ENCODE measurements at regions not wholly inside any gene's neighbourhood (a gene's known extent, or its start where the extent isn't known, plus 50 kb on each side); places are given as distances from the start of the nearest gene placed in this dataset.

DNA sequence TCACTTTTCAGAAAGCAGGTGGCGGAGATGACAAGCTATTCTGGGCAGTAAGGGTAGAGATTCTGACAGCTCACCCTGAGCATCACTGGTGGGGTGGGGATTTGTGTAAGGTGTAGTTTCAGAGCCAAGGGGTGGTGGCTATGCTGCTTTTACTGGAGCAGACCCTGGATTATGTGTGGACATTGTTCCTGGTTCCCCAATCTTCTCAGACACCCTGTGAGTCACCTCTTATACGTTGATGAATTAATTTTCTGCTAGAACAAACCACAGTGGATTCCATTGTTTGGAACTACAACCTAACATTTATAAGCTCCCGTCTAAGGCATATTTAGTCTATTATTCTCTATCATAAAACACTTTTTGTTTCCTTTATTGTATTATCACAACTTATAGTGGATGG lies 169.5 kb upstream of the COL8A1 start:
- H3K79me2 ChIP-seq (ENCODE audit: control insufficient read depth, insufficient read depth, low read length) = no peaks in the 10 kb centered on the region
- no peaks in the 10 kb centered on the region for H3K9me3 ChIP-seq (replicated peaks; ENCODE audit: control insufficient read depth, insufficient read depth, low read length)
- SMC1A ChIA-PET (ENCODE audit: uncharacterized antibody, unreplicated experiment) = interaction anchor here (0.7 kb wide), 1 partner anchor 19 kb away, joined by 3 read pairs; no protein-coding TSS in a partner anchor
- no peak overlapping the region for H3K4me2 ChIP-seq (ENCODE audit: control insufficient read depth, insufficient read depth)
- 31% methylated on average over 3 of the region's 3 CpGs for WGBS (ENCODE audit: insufficient coverage, insufficient replicate concordance, low lambda C conversion rate, missing lambda C conversion rate)
- no TSS peak for BruUV-seq (replicated peaks)
- RAD21 ChIA-PET (ENCODE audit: unreplicated experiment) = no interaction called here
- ATAC-seq (no peak), DNase-seq (ENCODE audit: low read depth, low spot score) (no peak), FAIRE-seq (no peak)
- no peak for TF ChIP-seq ATF7 (IDR thresholded peaks at IDR 0.05; ENCODE audit: low read depth)
- POLR2A ChIA-PET = no interaction called here
- no peak overlapping the region; the same call in 1 of the 2 replicates for H2AFZ ChIP-seq (ENCODE audit: control insufficient read depth, low read depth, low read length)
- intact Hi-C loops (cut with micrococcal nuclease; ENCODE audit: unreplicated experiment) (no loop called here), in situ Hi-C loops (cut with MboI) (no loop called here)
- H4K20me1 ChIP-seq (ENCODE audit: control insufficient read depth, insufficient read depth) = no peaks in the 10 kb centered on the region
- no peak overlapping the region for H3K9ac ChIP-seq (ENCODE audit: control insufficient read depth, insufficient read depth, low read length)
- no peaks in the 10 kb centered on the region; the same call in 1 of the 2 replicates for H3K4me1 ChIP-seq (ENCODE audit: control insufficient read depth, insufficient read depth, low read length)
- H3K4me3 ChIP-seq = no peak overlapping the region
- CTCF ChIA-PET = interaction anchor here (0.7 kb wide), 1 partner anchor 9 kb away, joined by 3 read pairs; no protein-coding TSS in a partner anchor
- H3K27ac ChIP-seq (ENCODE audit: control insufficient read depth, insufficient read depth) = no peak overlapping the region
- no peaks in the 10 kb centered on the region for H3K36me3 ChIP-seq (ENCODE audit: control insufficient read depth in 2 of 2, insufficient read depth in 2 of 2, low read length in 1 of 2)
- H3K27me3 ChIP-seq (replicated peaks in 1 of 2; ENCODE audit: control insufficient read depth in 2 of 2, insufficient read depth in 2 of 2, low read length in 1 of 2) = no peaks in the 10 kb centered on the region

DNA sequence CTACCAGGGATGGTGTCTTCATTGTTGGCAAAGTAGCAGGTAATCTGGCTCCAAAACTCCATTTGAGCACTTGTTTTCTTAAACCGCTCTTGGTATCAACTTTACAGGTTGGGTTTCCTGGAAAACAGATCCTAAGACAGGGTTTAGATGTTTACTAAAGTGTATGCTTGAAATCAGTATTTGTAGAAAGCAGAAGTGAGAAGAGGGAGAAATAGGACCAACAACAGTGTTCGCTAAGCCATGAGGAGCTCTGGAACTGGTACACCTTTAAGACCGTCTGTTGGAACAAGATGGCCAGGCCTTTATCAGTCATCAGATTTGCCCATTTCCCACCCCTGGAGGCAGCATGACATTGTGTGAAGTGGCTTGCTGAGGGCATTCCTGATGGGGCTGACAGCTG lies 171.0 kb upstream of the COL8A1 start:
- H3K4me2 ChIP-seq (ENCODE audit: control insufficient read depth, insufficient read depth) = no peak overlapping the region
- FAIRE-seq (no peak), DNase-seq (ENCODE audit: low read depth, low spot score) (no peak), ATAC-seq (peak; percentile 31; the same call in 2 of the 3 replicates)
- CTCF ChIA-PET = no interaction called here
- no peak overlapping the region for H2AFZ ChIP-seq (ENCODE audit: control insufficient read depth, low read depth, low read length)
- no peak overlapping the region for H3K27ac ChIP-seq (ENCODE audit: control insufficient read depth, insufficient read depth)
- H4K20me1 ChIP-seq (ENCODE audit: control insufficient read depth, insufficient read depth) = no peaks in the 10 kb centered on the region
- SMC1A ChIA-PET (ENCODE audit: uncharacterized antibody, unreplicated experiment) = no interaction called here
- in situ Hi-C loops (cut with MboI) = no loop called here
- no peaks in the 10 kb centered on the region for H3K27me3 ChIP-seq (replicated peaks in 1 of 2; ENCODE audit: control insufficient read depth in 2 of 2, insufficient read depth in 2 of 2, low read length in 1 of 2)
- no peaks in the 10 kb centered on the region for H3K36me3 ChIP-seq (ENCODE audit: control insufficient read depth in 2 of 2, insufficient read depth in 2 of 2, low read length in 1 of 2)
- no peak for TF ChIP-seq KLF5 (IDR thresholded peaks at IDR 0.05; ENCODE audit: partially characterized antibody)
- TF ChIP-seq TCF7 (IDR thresholded peaks at IDR 0.05; ENCODE audit: borderline replicate concordance) = no peak
- peak; percentile 72 for TF ChIP-seq SPI1 (IDR thresholded peaks at IDR 0.05; ENCODE audit: borderline replicate concordance, insufficient read depth, low read depth, low read length)
- no peak overlapping the region for H3K4me3 ChIP-seq
- intact Hi-C loops (cut with micrococcal nuclease; ENCODE audit: unreplicated experiment) = no loop called here
- no peak overlapping the region for H3K9ac ChIP-seq (ENCODE audit: control insufficient read depth, insufficient read depth, low read length)
- POLR2A ChIA-PET = no interaction called here
- no peaks in the 10 kb centered on the region; the same call in 1 of the 2 replicates for H3K4me1 ChIP-seq (ENCODE audit: control insufficient read depth, insufficient read depth, low read length)
- BruUV-seq (replicated peaks) = no TSS peak
- H3K9me3 ChIP-seq (replicated peaks; ENCODE audit: control insufficient read depth, insufficient read depth, low read length) = no peaks in the 10 kb centered on the region
- RAD21 ChIA-PET (ENCODE audit: unreplicated experiment) = no interaction called here
- WGBS (ENCODE audit: insufficient coverage, insufficient replicate concordance, low lambda C conversion rate, missing lambda C conversion rate) = 65% methylated on average over 3 of the region's 3 CpGs
- H3K79me2 ChIP-seq (ENCODE audit: control insufficient read depth, insufficient read depth, low read length) = no peaks in the 10 kb centered on the region
